GM19043 (cell line): ENCODE measurements at regions not wholly inside any gene's neighbourhood (a gene's known extent, or its start where the extent isn't known, plus 50 kb on each side); places are given as distances from the start of the nearest gene placed in this dataset.

Experiments
- ATAC-seq: cut with Tn5 transposase; IDR thresholded peaks from one replicate; pipeline ENCODE4 v1.9.1; 2021; ENCODE audit warnings: low read depth; ENCODE audit not compliant: unreplicated experiment

DNA sequence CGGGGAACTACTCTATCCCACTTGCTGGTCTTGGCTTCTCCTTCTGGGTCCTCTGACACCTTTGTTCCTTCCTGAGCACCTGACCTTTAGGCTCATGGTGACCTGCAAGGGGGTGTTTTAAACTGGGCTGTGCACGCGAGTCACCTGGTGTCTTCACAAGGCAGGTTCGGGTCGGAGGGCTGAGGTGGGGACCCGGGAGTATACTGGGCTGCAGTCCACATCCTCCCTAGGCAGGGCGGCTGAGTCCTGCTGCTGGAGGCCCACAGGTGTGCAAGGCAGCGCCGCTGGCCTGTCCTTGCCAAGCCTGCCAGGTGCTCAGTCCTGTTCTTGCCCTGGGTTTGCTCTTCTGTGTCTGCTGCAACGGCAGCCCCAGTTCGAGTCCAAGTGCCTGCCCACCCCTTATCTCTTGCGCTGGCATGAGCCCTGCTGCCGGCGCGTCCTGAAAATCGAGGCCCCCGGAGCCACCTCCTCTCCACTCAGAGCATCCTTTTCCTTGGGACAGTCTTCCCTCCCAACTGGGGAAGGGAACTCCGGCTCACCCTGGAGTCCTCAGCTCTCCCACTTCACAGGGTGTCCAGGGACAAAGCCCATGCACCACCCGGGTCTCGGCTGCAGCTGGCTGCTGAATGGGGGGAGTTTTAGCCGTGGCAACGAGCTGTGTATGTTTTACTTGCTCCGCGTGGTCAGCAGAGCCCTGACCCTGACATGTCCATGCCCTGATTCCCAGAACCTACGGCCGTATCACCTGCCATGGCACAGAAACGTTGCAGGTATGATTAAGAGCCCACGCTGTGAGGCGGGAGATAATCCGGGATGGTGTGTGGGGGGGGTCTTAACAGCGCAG is 193.5 kb downstream of the TEX29 start:
- no peak for ATAC-seq

DNA sequence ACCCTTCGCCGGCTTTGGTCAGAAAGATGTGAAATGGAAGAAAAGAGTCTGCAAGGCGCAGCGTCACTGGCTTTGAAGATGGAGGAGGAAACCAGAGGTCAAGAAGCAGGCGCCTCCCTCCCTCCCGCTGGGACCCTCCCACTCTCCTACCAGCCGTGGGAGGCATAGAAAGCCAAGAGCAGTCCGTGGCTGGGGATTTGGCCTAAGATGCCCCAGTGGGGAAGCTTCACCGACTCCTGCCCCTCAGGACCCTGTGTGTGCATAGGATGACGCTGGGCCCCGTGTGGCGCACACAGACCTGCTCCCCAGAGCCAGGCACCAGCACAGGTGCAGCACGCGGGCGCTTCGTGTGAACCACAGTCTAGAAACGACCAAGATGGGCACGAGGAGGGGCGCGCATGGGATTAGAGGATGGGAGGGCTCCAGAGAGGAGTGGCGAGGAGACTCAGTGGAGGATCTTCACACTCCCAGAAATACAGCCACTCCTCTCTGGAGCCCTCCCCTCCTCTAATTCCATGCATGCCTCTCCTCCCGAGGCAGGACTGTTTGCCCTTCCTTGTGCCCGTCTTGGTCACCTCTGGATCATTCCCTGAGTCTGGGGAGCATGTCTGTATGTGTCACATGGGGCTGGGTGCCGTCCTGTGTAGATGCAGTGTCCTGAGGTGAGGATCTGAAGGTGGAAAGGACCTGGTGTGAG is 194.3 kb downstream of the TEX29 start:
- no peak for ATAC-seq

DNA sequence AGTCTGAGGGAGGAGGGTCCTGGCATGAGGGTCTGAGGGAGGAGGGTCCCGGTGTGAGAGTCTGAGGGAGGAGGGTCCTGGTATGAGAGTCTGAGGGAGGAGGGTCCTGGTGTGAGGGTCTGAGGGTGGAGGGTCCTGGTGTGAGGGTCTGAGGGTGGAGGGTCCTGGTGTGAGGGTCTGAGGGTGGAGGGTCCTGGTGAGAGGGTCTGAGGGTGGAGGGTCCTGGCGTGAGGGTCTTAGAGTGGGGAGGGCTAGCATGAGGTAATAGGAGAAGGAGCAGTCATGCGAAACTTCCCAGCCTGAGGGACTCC is 194.8 kb downstream of the TEX29 start:
- ATAC-seq = no peak

- ATAC-seq = no peak
These were observed 195.2 kb downstream of the TEX29 start for GRCh38 chr13:111515635-111516034.

DNA sequence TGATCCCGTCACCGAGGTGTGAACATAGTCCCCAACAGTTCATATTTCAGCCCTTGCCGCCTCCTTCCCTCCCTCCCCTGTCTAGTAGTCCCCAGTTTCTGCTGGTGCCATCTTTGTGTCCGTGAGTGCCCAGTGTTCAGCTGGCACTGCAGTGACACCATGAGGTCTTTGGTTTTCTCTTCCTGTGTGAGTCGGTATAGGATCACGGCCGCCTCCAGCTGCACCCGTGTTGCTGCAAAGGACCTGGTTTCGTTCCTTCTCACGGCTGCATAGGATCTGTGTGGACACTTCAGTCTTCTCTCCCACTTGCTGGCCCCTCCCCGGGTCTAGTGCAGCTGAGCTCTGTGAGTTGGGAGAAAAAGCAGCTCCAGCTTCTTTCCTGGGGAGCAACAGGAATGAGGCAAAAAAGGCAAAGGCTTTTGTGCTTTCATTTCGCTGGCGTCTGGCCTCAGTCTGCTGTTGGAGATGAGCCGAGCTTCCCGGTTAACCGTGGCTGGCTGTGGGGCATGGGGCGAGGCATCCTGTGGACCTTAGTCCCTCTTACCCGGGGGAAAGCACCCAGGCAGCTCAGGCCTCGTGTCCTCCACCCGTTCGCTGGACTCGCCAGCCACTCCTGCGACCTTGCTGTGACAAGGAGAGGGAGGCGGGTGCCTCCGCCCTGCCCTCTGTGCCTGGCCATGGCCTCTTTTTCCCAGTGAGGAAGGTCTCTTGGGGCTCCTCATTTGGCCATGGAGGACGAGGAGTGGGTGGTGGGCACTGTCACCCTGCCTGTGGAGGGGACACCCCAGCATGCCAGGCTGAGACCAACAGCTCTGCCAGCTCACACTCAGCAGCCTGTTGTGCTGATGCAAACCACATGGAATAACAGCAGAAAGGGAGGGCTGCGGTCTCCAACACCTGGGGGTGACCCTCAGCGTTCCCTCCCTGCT is 196.5 kb downstream of the TEX29 start:
- ATAC-seq = no peak

- no peak for ATAC-seq
These were observed 197.2 kb downstream of the TEX29 start for GRCh38 chr13:111517641-111518010.

DNA sequence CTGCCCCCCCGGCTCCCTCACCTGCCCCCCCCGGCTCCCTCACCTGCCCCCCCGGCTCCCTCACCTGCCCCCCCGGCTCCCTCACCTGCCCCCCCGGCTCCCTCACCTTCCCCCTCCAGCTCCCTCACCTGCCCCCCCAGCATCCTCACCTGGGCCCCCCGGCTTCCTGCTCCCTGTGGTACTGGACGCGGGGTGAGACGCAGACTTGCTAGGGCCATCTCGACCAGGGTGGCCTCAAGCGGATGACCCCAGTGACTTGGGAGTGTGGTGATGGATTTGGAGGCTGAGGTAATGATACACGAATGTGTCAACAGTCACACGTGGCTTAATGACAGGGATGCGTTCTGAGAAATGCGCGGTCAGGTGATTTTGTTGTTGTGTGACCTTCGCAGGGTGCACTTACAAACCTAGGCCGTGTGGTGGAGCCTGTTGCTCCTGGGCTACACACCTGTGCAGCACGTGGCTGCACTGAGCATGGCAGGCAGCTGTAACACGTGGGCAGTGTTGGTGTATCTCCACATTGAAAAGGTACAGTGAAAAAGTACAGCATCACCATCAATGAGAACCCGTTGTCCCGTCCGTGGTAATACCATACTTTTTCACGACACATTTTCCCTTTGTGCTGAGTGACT is 197.8 kb downstream of the TEX29 start:
- no peak for ATAC-seq

- no peak for ATAC-seq
These were observed 198.6 kb downstream of the TEX29 start for GRCh38 chr13:111519041-111519440.

GRCh38 chr13:111519490-111520170 is 199.2 kb downstream of the TEX29 start:
- no peak for ATAC-seq

DNA sequence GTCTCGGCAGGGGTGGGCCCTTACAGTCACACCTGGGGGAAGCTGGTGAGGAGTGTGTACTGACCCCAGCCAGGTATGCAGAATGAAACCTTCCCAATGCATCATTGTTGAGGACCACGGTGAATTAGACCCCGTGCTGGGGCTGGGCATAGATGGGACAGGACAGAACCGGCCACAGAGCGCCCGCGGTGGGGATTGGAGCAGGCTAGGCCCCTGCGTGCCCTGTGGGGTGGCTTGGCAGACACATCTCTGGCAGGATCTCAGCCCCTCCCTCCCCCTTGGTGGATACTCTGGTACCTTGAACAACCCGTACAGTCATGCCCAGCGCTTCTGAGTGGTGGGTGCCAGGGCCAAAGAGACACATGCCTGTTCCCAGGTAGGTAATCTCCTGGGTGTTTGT is 200.6 kb downstream of the TEX29 start:
- no peak for ATAC-seq

GRCh38 chr13:111521691-111522229 is 201.3 kb downstream of the TEX29 start:
- ATAC-seq = no peak

- no peak for ATAC-seq
These were observed 205.1 kb downstream of the TEX29 start for GRCh38 chr13:111525320-111526118.

GRCh38 chr13:111526922-111527321 is 206.5 kb downstream of the TEX29 start:
- ATAC-seq = no peak

DNA sequence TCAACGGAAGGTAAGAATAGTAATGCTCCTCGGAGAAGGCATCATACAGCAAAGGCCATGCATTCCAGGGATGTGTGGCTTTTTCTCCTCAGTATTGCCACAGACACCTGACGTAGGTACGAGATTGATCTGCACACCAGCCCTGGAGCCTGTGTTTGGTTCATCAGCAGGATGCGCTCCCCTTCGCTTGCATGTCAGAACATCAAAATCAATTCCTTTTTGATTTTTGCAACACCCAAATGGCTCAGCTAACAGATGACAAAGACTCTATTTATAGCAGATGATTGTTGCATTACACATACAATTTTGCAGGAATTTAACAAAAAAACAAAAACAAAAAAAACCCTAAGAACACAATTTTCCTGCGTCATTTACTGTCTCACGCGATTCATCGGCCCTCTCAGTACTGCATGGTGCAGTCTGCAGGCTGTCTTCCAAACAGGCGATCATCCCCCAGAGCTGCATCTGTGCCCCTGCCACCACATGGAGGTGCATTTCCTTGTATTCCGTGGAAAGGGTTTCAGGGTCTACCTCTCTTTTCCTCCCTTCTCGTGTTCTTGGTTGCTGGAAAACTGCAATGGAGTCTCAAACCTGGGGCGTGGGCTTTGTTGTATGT is 207.3 kb downstream of the TEX29 start:
- no peak for ATAC-seq

GRCh38 chr13:111528513-111528912 is 208.1 kb downstream of the TEX29 start:
- ATAC-seq = no peak

DNA sequence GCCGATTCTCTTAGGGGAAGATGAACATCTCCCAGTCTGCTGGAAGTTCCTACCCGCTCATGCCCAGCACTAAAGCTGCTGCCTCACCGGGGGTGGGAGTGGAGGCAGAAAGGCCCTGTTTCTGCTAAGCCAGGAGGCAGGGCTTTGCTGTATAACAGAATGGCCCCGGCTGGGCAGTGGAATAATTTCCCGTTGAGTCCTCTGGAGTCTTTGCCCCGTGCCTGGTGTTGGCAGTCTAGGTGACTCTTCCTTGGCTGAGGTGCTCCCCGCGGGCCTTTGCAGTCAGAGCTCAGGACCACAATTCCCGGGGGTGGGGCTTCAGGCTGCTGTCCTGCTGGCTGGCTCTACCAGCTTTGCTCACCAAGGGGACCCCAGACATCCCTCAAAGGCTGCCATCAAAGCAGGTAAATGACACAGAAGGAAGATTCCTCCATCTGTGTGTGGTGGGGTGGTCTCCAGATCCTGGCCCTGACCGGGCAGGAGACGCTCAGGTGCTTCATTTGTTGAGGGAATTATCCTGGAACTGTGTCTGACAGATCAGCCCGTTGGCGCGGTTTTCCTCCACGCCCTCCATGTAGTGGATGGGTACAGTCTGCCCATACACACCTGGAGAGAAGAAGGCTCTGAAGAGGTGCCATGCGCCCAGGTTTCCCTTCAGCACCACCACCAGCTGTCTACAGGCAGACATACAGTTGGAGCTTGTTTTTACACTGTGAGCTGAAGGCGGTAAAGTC is 209.9 kb downstream of the TEX29 start:
- ATAC-seq = no peak

- ATAC-seq = no peak
These were observed 211.1 kb downstream of the TEX29 start for GRCh38 chr13:111531505-111531904.

GRCh38 chr13:111532111-111532510 is 211.7 kb downstream of the TEX29 start:
- ATAC-seq = no peak
